GM19351 (cell line): ENCODE measurements at regions not wholly inside any gene's neighbourhood (a gene's known extent, or its start where the extent isn't known, plus 50 kb on each side); places are given as distances from the start of the nearest gene placed in this dataset.
"Not testable (repeated sequence)": the region's sequence is repeated elsewhere in the genome, so short reads cannot be mapped to it uniquely, and the experiment has no call there.

Experiments
- ATAC-seq: cut with Tn5 transposase; IDR thresholded peaks from one replicate; pipeline ENCODE4 v1.9.1; 2021; ENCODE audit warnings: mild to moderate bottlenecking, moderate library complexity; ENCODE audit not compliant: unreplicated experiment

- no peak for ATAC-seq
Measured at GRCh38 chr7:15836651-15837050, 150.2 kb upstream of the MEOX2 start.

- ATAC-seq = no peak
Measured at GRCh38 chr7:15836041-15836440, 149.6 kb upstream of the MEOX2 start.

GRCh38 chr7:15834446-15834845 is 148.0 kb upstream of the MEOX2 start:
- ATAC-seq = no peak

- ATAC-seq = no peak
Measured at GRCh38 chr7:15832996-15833395, 146.5 kb upstream of the MEOX2 start.

- no peak for ATAC-seq
Measured at GRCh38 chr7:15831606-15832005, 145.1 kb upstream of the MEOX2 start.

- no peak for ATAC-seq
Measured at GRCh38 chr7:15829691-15830090, 143.2 kb upstream of the MEOX2 start.

- no peak for ATAC-seq
Measured at GRCh38 chr7:15828881-15829280, 142.4 kb upstream of the MEOX2 start.

GRCh38 chr7:15821484-15822427 is 135.3 kb upstream of the MEOX2 start:
- no peak for ATAC-seq

- ATAC-seq = no peak
Measured at GRCh38 chr7:15820319-15820718, 133.8 kb upstream of the MEOX2 start.

GRCh38 chr7:15816835-15817426 is 130.4 kb upstream of the MEOX2 start:
- ATAC-seq = no peak

GRCh38 chr7:15813448-15813847 is 127.0 kb upstream of the MEOX2 start:
- no peak for ATAC-seq

GRCh38 chr7:15810383-15810782 is 123.9 kb upstream of the MEOX2 start:
- ATAC-seq = not testable (repeated sequence)

- ATAC-seq = not testable (repeated sequence)
Measured at GRCh38 chr7:15809936-15810335, 123.5 kb upstream of the MEOX2 start.

GRCh38 chr7:15805891-15806290 is 119.4 kb upstream of the MEOX2 start:
- ATAC-seq = no peak

- no peak for ATAC-seq
Measured at GRCh38 chr7:15802425-15802824, 115.9 kb upstream of the MEOX2 start.

GRCh38 chr7:15801551-15801950 is 115.1 kb upstream of the MEOX2 start:
- ATAC-seq = no peak

- ATAC-seq = no peak
Measured at GRCh38 chr7:15801041-15801440, 114.6 kb upstream of the MEOX2 start.

- ATAC-seq = no peak
Measured at GRCh38 chr7:15798081-15798480, 111.6 kb upstream of the MEOX2 start.

- no peak for ATAC-seq
Measured at GRCh38 chr7:15795393-15795792, 108.9 kb upstream of the MEOX2 start.

GRCh38 chr7:15794801-15795200 is 108.3 kb upstream of the MEOX2 start:
- no peak for ATAC-seq

- no peak for ATAC-seq
Measured at GRCh38 chr7:15784694-15785030, 98.2 kb upstream of the MEOX2 start.

- ATAC-seq = no peak
Measured at GRCh38 chr7:15783987-15784693, 97.7 kb upstream of the MEOX2 start.
